ENCODE measurements at regions not wholly inside any gene's neighbourhood (a gene's known extent, or its start where the extent isn't known, plus 50 kb on each side); places are given as distances from the start of the nearest gene placed in this dataset.

DNA sequence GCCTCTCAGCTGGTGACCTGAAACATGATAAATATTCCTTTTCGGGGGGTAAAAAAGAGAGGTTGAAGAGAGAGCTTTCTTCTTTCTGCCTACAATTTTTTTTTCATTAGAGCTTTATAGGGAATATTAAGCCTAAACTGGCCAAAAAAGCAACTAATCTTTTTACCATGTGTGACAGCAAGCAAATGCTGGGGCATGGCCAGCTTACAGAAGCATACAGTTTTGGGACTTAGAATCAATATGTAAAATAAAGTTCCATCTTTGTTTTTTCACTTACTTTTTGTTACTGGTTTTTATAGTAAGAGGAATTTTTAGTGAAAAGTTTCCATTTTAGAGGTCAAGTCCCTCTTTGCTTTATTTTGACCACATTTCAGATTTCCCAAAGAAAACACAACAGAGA lies 301.2 kb upstream of the DEPDC1 start:
- TF ChIP-seq, protein P1, sequence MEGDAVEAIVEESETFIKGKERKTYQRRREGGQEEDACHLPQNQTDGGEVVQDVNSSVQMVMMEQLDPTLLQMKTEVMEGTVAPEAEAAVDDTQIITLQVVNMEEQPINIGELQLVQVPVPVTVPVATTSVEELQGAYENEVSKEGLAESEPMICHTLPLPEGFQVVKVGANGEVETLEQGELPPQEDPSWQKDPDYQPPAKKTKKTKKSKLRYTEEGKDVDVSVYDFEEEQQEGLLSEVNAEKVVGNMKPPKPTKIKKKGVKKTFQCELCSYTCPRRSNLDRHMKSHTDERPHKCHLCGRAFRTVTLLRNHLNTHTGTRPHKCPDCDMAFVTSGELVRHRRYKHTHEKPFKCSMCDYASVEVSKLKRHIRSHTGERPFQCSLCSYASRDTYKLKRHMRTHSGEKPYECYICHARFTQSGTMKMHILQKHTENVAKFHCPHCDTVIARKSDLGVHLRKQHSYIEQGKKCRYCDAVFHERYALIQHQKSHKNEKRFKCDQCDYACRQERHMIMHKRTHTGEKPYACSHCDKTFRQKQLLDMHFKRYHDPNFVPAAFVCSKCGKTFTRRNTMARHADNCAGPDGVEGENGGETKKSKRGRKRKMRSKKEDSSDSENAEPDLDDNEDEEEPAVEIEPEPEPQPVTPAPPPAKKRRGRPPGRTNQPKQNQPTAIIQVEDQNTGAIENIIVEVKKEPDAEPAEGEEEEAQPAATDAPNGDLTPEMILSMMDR (IDR thresholded peaks at IDR 0.05): no peak
- no peak for TF ChIP-seq ZFX (IDR thresholded peaks at IDR 0.05; ENCODE audit: borderline replicate concordance)
- no peak overlapping the region for H3K27ac ChIP-seq

DNA sequence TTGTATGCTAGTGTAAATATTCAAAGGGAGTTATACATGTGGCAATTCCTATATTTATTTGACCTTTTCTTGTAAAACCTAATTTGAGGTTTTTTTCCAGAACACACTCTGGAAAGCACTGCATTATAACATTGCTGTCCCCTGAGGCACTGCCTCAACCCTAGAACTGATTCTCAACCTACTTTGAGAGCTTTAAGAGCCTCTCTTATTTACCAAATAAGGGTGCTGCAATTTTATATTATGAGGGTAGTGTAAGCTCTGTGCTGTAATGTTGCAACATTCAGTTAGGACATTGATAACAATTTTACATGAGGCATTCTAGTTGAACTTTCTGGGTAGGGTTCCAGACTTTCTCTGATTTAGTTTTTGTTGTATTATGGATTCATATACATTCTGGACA lies 302.2 kb upstream of the DEPDC1 start:
- H3K27ac ChIP-seq: no peak overlapping the region
- TF ChIP-seq, protein P1 (IDR thresholded peaks at IDR 0.05): no peak
- no peak for TF ChIP-seq ZFX (IDR thresholded peaks at IDR 0.05; ENCODE audit: borderline replicate concordance)

DNA sequence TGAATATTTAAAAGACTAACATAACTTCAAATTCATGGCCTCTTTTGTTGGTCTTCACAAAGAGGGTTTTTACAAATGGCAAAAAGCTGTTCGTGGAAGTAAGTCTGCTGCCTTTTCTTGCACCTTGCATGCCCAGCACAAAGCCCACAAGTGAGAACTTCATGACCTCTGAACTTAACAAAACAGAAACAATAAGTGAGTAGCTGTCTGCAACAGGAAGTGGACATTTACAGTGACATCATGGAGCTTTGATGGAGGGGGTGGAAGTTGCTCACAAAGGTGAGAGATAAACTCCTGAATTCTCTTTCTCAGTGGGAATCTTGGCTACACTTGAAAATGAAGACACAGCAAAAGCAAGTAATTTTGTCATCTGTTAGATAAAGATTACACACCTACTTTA lies 303.3 kb upstream of the DEPDC1 start:
- no peak overlapping the region for H3K27ac ChIP-seq
- TF ChIP-seq ZFX (IDR thresholded peaks at IDR 0.05; ENCODE audit: borderline replicate concordance): no peak
- TF ChIP-seq, protein P1 (IDR thresholded peaks at IDR 0.05): no peak

DNA sequence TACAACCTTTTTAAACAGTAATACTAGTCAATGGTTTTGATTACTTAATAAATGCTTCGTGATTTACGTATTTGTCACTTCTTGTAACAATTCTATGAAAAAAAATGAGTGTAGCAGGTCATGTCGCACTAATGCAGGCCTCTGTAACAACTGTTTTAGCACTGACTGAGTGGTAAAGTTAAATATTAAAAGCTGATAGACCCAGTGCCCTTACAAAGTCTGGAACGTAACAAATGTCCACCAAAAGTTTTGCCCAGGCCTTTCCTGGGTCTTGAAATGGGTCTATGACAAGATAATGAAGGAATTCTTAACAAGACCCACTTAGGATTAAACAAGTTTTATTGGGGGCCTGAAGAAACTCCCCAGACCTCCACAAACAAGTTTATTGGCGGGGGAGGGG lies 304.6 kb upstream of the DEPDC1 start:
- H3K27ac ChIP-seq: no peak overlapping the region
- TF ChIP-seq ZFX (IDR thresholded peaks at IDR 0.05; ENCODE audit: borderline replicate concordance): no peak
- TF ChIP-seq, protein P1 (IDR thresholded peaks at IDR 0.05): no peak

DNA sequence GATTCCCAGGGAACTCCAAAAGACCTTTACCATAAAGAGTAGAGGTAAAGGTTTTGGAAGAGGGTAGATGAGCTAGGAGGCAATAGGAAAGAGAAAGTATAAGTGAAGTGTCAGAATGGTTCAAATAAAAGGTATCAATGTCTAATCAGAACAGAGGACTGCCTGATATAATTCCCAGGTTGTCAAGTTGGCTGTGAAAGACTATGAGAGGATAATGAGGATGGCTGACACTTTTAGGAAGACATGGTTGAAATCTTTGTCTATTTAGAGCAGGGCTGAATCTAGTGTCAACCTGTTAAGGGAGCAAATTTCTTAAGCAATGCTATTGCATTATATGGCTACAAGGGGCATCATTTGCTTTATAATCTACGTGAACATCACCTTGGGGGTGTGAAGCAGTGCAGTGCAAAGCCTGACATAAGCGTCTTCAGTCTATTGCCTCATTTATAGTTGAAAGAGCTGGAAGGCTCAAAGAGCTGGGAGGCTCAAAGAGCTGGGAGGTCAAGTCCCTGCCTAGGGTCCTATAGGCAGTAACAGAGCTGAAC lies 308.3 kb upstream of the DEPDC1 start:
- H3K27ac ChIP-seq: no peak overlapping the region
- TF ChIP-seq ZFX (IDR thresholded peaks at IDR 0.05; ENCODE audit: borderline replicate concordance): no peak
- TF ChIP-seq, protein P1 (IDR thresholded peaks at IDR 0.05): no peak

DNA sequence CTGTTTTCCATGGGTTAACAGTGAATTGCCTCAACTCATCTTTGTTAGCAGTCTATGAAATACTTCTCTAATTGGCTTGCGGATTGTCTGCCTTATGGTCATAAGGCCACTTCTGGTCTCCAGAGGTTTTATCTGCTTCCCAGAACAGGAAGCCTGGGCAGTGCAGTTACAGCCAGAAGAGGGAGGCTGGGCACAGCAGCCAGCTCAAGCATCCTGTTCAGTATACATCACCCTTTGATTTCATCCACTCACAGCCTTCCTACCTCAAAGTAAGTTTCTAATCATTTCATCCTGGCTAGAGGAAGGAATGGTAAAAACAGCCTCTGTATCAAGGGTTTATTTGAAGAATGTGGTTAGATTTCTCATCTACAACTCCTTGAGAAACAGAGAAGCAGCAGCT lies 311.5 kb upstream of the DEPDC1 start:
- no peak for TF ChIP-seq ZFX (IDR thresholded peaks at IDR 0.05; ENCODE audit: borderline replicate concordance)
- H3K27ac ChIP-seq: no peak overlapping the region

DNA sequence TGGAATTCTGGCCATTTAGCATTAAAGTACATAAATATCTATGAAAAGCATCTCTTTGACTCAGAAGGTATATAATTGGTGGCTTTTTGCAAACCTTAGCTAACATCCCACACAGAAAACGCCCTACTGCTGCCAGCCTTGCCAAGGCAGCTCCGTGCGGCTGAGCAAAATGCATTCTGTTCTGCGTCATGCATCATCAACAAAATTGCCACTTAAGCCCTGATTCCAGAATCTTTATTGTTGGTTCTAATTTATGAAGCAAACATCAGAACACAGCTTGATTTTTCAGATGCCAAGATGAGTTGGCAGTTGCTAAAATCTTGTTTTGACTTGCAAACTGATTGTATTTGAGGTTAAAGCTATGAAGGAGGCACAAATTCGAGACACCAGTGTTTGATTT lies 314.9 kb upstream of the DEPDC1 start:
- TF ChIP-seq, protein P1 (IDR thresholded peaks at IDR 0.05): no peak
- no peak for TF ChIP-seq ZFX (IDR thresholded peaks at IDR 0.05; ENCODE audit: borderline replicate concordance)
- no peak overlapping the region for H3K27ac ChIP-seq

DNA sequence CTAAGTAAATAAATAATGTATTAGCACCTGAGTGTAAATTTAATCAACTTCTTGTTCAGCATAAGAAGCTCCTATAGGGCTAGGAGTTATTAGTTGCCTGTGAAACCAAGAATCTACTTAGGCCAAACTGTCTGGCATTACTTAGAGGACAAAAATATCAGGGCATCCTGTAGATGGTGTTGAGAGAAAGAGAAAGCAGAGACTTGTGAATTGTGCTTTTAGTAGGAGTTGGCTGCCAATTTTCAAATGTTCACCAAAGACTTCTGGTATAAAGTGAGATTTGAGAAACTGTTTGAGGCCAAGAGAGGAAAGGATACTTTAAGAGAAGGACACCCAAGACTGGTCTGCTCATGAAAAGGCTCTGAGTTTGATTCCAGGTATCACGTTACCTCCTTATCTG lies 315.5 kb upstream of the DEPDC1 start:
- no peak overlapping the region for H3K27ac ChIP-seq
- TF ChIP-seq, protein P1 (IDR thresholded peaks at IDR 0.05): no peak
- TF ChIP-seq ZFX (IDR thresholded peaks at IDR 0.05; ENCODE audit: borderline replicate concordance): no peak

All from 22Rv1 (cell line).